Neural progenitor cell (in vitro differentiated cells): ENCODE measurements at regions not wholly inside any gene's neighbourhood (a gene's known extent, or its start where the extent isn't known, plus 50 kb on each side); places are given as distances from the start of the nearest gene placed in this dataset.

Experiments used
- DNase-seq: peaks from one replicate; pipeline ENCODE4 v3.0.0-alpha.2; 2016; ENCODE audit warnings: low spot score
- H2AFZ ChIP-seq: fragments of 200-600 bp; sonication (generic); replicated peaks from 2 replicates; pipeline ENCODE4 v1.6.1; 2016; ENCODE audit warnings: antibody characterized with exemption
- H3F3A ChIP-seq: fragments of 200-600 bp; sonication (generic); 2 replicates; pipeline ENCODE4 v1.6.1; 2016; ENCODE audit warnings: antibody characterized with exemption, low read depth
- H3K27ac ChIP-seq: fragments of 200-600 bp; sonication (generic); 2 replicates; pipeline ENCODE4 v1.5.1; 2016; ENCODE audit warnings: mild to moderate bottlenecking
- H3K27me3 ChIP-seq: fragments of 200-600 bp; sonication (generic); 2 replicates; pipeline ENCODE4 v1.6.1; 2016; ENCODE audit warnings: mild to moderate bottlenecking, moderate library complexity
- H3K36me3 ChIP-seq: fragments of 200-600 bp; sonication (generic); 2 replicates; pipeline ENCODE4 v1.5.1; 2016
- H3K4me1 ChIP-seq: fragments of 200-600 bp; sonication (generic); 2 replicates; pipeline ENCODE4 v1.6.1; 2016; ENCODE audit warnings: mixed run types
- H3K4me2 ChIP-seq: fragments of 200-600 bp; sonication (generic); 2 replicates; pipeline ENCODE4 v1.6.1; 2016
- H3K4me3 ChIP-seq: fragments of 200-600 bp; sonication (generic); 2 replicates; pipeline ENCODE4 v1.5.1; 2016
- H3K79me2 ChIP-seq: fragments of 200-600 bp; sonication (generic); 2 replicates; pipeline ENCODE4 v1.6.1; 2016; ENCODE audit warnings: low read depth
- H3K9ac ChIP-seq: fragments of 200-600 bp; sonication (generic); 2 replicates; pipeline ENCODE4 v1.6.1; 2016
- H3K9me3 ChIP-seq: fragments of 200-600 bp; sonication (generic); 2 replicates; pipeline ENCODE4 v1.5.1; 2016; ENCODE audit warnings: low read depth
- H4K20me1 ChIP-seq: fragments of 200-600 bp; sonication (generic); 2 replicates; pipeline ENCODE4 v1.6.1; 2016; ENCODE audit warnings: low read depth
- H3K27ac Mint-ChIP-seq: 3 replicates; pipeline ENCODE4 v1.8.0; 2021; ENCODE audit warnings: mixed read lengths
- H3K27me3 Mint-ChIP-seq: 2 replicates; pipeline ENCODE4 v1.8.0; 2022; ENCODE audit warnings: low read depth, mild to moderate bottlenecking, inconsistent platforms, moderate library complexity, mixed read lengths; ENCODE audit not compliant: insufficient read depth
- H3K36me3 Mint-ChIP-seq: 3 replicates; pipeline ENCODE4 v1.8.0; 2021; ENCODE audit warnings: mixed read lengths
- H3K4me1 Mint-ChIP-seq: 3 replicates; pipeline ENCODE4 v1.8.0; 2021; ENCODE audit warnings: mixed read lengths
- H3K4me3 Mint-ChIP-seq: 3 replicates; pipeline ENCODE4 v1.8.0; 2021; ENCODE audit warnings: mild to moderate bottlenecking, moderate library complexity, mixed read lengths
- H3K9me3 Mint-ChIP-seq: 3 replicates; pipeline ENCODE4 v1.8.0; 2020; ENCODE audit warnings: mixed read lengths
- EZH2 ChIP-seq: fragments of 200-600 bp; sonication (generic); IDR thresholded peaks from 2 replicates; pipeline ENCODE4 v1.6.1; 2017; ENCODE audit warnings: antibody characterized with exemption, mild to moderate bottlenecking, moderate library complexity
- EZH2phosphoT487 ChIP-seq: fragments of 200-600 bp; sonication (generic); IDR thresholded peaks from 2 replicates; pipeline ENCODE4 v1.6.1; 2017; ENCODE audit warnings: antibody characterized with exemption
- TF ChIP-seq, protein P1 (sequence below): fragments of 200-600 bp; sonication (generic); IDR thresholded peaks from 2 replicates; pipeline ENCODE4 v1.5.1; 2017; ENCODE audit warnings: antibody characterized with exemption, mild to moderate bottlenecking

DNA sequence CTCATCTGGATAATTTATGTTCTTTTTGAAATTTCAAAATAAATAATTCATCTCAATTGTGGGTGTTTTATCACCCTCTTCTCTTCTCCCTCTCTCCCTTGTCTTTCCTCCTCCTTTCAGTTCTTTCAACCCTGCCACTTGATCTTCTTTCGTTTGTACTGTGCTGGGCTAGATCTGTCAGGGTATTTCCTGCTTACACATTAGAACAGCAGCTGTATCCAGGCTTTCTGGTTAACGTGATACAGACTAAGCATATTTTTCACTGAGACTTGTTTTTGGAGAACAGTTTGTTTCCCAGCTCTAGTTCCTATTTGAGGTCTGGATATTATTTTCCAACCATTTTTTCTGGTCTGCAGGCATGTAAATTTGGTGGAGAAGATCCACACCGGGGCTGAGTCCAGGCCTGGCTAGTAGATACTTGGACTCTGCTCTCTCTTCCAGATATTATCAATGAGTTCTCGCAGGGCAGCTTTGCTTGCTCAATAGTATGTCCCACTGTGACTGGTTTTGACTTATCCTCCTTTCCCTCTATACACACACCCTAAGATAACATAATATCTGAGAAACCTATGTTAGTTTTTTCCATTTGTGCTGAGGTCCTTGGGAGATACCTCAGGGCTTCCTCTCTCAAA, 1310.7 kb upstream of the TENM3 start:
- H3F3A ChIP-seq = no peaks in the 10 kb centered on the region
- Mint-ChIP-seq H3K4me1 (no peaks in the 10 kb centered on the region), H3K36me3 (no peaks in the 10 kb centered on the region), H3K4me3 (no peak overlapping the region), H3K9me3 (no peaks in the 10 kb centered on the region), H3K27me3 (no peaks in the 10 kb centered on the region), H3K27ac (no peak overlapping the region)
- no peaks in the 10 kb centered on the region for H3K36me3 ChIP-seq
- no peaks in the 10 kb centered on the region for H3K79me2 ChIP-seq
- no peaks in the 10 kb centered on the region for H3K9me3 ChIP-seq
- TF ChIP-seq, protein P1, sequence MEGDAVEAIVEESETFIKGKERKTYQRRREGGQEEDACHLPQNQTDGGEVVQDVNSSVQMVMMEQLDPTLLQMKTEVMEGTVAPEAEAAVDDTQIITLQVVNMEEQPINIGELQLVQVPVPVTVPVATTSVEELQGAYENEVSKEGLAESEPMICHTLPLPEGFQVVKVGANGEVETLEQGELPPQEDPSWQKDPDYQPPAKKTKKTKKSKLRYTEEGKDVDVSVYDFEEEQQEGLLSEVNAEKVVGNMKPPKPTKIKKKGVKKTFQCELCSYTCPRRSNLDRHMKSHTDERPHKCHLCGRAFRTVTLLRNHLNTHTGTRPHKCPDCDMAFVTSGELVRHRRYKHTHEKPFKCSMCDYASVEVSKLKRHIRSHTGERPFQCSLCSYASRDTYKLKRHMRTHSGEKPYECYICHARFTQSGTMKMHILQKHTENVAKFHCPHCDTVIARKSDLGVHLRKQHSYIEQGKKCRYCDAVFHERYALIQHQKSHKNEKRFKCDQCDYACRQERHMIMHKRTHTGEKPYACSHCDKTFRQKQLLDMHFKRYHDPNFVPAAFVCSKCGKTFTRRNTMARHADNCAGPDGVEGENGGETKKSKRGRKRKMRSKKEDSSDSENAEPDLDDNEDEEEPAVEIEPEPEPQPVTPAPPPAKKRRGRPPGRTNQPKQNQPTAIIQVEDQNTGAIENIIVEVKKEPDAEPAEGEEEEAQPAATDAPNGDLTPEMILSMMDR = no peak
- TF ChIP-seq EZH2 (no peak), EZH2phosphoT487 (no peak)
- no peak overlapping the region for H3K4me3 ChIP-seq
- no peak for DNase-seq
- H2AFZ ChIP-seq = no peak overlapping the region
- no peaks in the 10 kb centered on the region for H4K20me1 ChIP-seq
- no peaks in the 10 kb centered on the region for H3K27me3 ChIP-seq
- H3K27ac ChIP-seq = no peak overlapping the region
- no peak overlapping the region for H3K4me2 ChIP-seq
- H3K9ac ChIP-seq = no peak overlapping the region
- no peaks in the 10 kb centered on the region for H3K4me1 ChIP-seq

DNA sequence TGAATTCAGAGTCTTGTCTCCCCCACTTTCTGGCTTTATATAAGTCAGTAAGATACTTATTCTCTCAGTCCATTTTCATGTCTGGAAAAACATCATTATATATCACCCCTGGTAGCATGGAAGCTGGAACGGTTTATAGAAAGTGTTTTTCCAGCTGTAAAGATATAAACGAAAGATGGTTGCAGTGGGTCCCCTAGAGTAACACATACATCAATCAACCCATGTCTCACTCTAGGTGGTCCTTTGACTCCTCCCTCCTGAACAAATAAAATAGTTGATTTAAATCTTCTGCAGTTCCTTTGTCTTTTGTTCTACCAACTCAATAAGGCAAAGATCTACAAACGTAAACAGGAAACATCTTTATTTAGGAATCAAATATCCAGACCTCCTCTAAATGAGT, 1306.1 kb upstream of the TENM3 start:
- Histone ChIP-seq H3K79me2 (no peaks in the 10 kb centered on the region), H3K9ac (no peak overlapping the region), H3K27me3 (no peaks in the 10 kb centered on the region), H3F3A (no peaks in the 10 kb centered on the region), H3K36me3 (no peaks in the 10 kb centered on the region), H3K4me3 (no peak overlapping the region), H3K4me1 (no peaks in the 10 kb centered on the region), H3K27ac (no peak overlapping the region), H2AFZ (no peak overlapping the region), H4K20me1 (no peaks in the 10 kb centered on the region), H3K9me3 (no peaks in the 10 kb centered on the region), H3K4me2 (no peak overlapping the region)
- no peak for DNase-seq
- no peak overlapping the region for H3K4me3 Mint-ChIP-seq
- no peaks in the 10 kb centered on the region for H3K27me3 Mint-ChIP-seq
- H3K36me3 Mint-ChIP-seq = no peaks in the 10 kb centered on the region
- no peaks in the 10 kb centered on the region for H3K4me1 Mint-ChIP-seq
- H3K9me3 Mint-ChIP-seq = no peaks in the 10 kb centered on the region
- no peak overlapping the region for H3K27ac Mint-ChIP-seq
- TF ChIP-seq EZH2phosphoT487 (no peak), EZH2 (no peak)
- TF ChIP-seq, protein P1 = no peak

DNA sequence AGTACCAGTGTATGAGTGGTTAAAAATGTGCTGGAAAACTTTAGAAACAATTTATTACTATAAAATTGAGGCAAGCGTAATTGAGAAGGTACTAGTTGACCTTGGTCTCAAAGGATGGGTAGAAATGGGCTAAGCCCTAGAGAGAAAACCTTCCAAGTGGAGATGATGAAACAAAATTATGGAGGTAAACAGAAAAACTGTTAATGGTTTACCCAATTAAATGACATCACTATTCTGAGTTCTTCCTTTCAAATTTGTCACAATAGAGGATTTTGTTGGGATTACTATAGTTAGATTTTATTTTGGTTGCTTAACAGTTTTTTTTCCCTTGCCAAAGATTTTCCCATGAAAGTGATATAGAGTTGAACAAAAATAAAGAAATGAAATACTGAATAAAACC, 1302.5 kb upstream of the TENM3 start:
- Histone ChIP-seq H4K20me1 (no peaks in the 10 kb centered on the region), H3K4me1 (no peaks in the 10 kb centered on the region), H3K36me3 (no peaks in the 10 kb centered on the region), H3K79me2 (no peaks in the 10 kb centered on the region), H3K4me3 (no peak overlapping the region), H3F3A (no peaks in the 10 kb centered on the region), H3K9ac (no peak overlapping the region), H3K4me2 (no peak overlapping the region), H3K27me3 (no peaks in the 10 kb centered on the region), H2AFZ (no peak overlapping the region), H3K27ac (no peak overlapping the region), H3K9me3 (no peaks in the 10 kb centered on the region)
- TF ChIP-seq EZH2phosphoT487 (no peak), EZH2 (no peak)
- TF ChIP-seq, protein P1 = no peak
- no peaks in the 10 kb centered on the region for H3K9me3 Mint-ChIP-seq
- H3K27me3 Mint-ChIP-seq = no peaks in the 10 kb centered on the region
- H3K4me3 Mint-ChIP-seq = no peak overlapping the region
- H3K4me1 Mint-ChIP-seq = no peaks in the 10 kb centered on the region
- no peak overlapping the region for H3K27ac Mint-ChIP-seq
- H3K36me3 Mint-ChIP-seq = no peaks in the 10 kb centered on the region
- no peak for DNase-seq
